Mucosa of descending colon (tissue), 3 donors: ENCODE measurements at regions not wholly inside any gene's neighbourhood (a gene's known extent, or its start where the extent isn't known, plus 50 kb on each side); places are given as distances from the start of the nearest gene placed in this dataset.

Experiments
- ATAC-seq: fragments of 200-7000 bp; cut with Tn5 transposase; one replicate; pipeline ENCODE4 v1.9.1; 2020; ENCODE audit warnings: mild to moderate bottlenecking, moderate library complexity
- DNase-seq, 3 donors: peaks; one replicate each; pipeline ENCODE4 v3.0.0-alpha.2; 2020
- H3K36me3 ChIP-seq: fragments of 200-600 bp; one replicate; pipeline ENCODE4 v1.8.0; 2021; ENCODE audit warnings: low read depth, mild to moderate bottlenecking
- H3K4me1 ChIP-seq: fragments of 200-600 bp; one replicate; pipeline ENCODE4 v1.8.0; 2021; ENCODE audit warnings: low read depth, mild to moderate bottlenecking
- H3K4me3 ChIP-seq: fragments of 200-600 bp; one replicate; pipeline ENCODE4 v1.8.0; 2021; ENCODE audit warnings: mild to moderate bottlenecking
- H3K9me3 ChIP-seq: fragments of 200-600 bp; one replicate; pipeline ENCODE4 v1.8.0; 2021; ENCODE audit warnings: mild to moderate bottlenecking
- intact Hi-C, 2 donors: fragments of 100-400 bp; cut with DNase I in 1 of 2; cut with micrococcal nuclease in 1 of 2; formaldehyde crosslinking; loops; one replicate each; pipeline versions ENCODE4 v1.11.0 to v1.11.1; 2022; cut with DNase I, micrococcal nuclease
- TF ChIP-seq, protein P1 (sequence below): fragments of 200-600 bp; IDR thresholded peaks from one replicate; pipeline ENCODE4 v1.8.0; 2022; ENCODE audit warnings: antibody characterized with exemption, mild to moderate bottlenecking
- donor health status: DM: no; HTN: no; CAD: no; lungs with moderate emphysema.
- donor health status: DM: no; HTN: no; CAD: no.
- donor health status: DM: no; HTN: yes; CAD: no.

DNA sequence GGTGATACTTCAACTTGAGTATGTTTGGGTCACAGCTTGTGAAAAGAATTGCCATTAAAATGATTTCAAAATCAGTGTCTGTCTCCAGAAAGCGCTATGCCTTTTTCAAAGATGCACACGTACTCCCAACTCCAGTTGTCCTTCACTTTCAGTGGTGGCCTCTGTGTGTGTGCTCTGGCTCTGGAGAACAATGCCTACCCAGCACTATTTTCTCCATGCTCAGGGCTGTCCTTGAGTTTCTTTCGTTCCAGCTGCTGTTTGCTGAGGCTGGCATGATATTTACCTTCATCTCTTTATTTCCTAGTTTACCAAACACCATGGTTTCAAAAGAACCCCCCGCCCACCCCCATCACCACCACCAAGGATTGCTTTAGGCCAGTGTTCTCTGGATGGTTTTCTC is 136.8 kb downstream of the QRSL1 start:
- intact Hi-C loops = no loop called here
- TF ChIP-seq, protein P1, sequence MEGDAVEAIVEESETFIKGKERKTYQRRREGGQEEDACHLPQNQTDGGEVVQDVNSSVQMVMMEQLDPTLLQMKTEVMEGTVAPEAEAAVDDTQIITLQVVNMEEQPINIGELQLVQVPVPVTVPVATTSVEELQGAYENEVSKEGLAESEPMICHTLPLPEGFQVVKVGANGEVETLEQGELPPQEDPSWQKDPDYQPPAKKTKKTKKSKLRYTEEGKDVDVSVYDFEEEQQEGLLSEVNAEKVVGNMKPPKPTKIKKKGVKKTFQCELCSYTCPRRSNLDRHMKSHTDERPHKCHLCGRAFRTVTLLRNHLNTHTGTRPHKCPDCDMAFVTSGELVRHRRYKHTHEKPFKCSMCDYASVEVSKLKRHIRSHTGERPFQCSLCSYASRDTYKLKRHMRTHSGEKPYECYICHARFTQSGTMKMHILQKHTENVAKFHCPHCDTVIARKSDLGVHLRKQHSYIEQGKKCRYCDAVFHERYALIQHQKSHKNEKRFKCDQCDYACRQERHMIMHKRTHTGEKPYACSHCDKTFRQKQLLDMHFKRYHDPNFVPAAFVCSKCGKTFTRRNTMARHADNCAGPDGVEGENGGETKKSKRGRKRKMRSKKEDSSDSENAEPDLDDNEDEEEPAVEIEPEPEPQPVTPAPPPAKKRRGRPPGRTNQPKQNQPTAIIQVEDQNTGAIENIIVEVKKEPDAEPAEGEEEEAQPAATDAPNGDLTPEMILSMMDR = no peak
- H3K4me3 ChIP-seq = no peak overlapping the region
- H3K4me1 ChIP-seq = no peaks in the 10 kb centered on the region
- DNase-seq = no peak
- H3K36me3 ChIP-seq = no peaks in the 10 kb centered on the region
- H3K9me3 ChIP-seq = peaks cover 16% of the 10 kb centered on the region
- no peak for ATAC-seq

DNA sequence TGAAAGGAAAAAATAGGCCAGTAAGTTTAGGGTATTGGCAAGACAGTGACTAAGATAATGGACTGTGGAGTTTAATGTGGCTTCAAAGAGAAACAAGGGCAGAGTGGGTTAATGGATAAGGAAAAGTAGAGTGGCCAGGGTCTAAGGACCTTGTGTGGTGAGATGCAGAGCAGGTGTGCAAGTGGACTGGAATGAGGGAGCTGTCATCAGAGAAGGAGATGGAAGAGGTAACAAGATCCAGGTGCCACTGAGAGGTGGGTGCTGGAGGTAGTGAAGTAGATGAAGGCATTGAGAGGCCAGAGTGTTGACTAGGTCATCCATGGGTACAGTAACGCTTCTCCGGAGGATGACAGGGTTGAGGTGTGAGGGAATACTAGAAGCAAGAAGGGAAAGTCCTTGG is 136.1 kb downstream of the QRSL1 start:
- no peak overlapping the region for H3K4me3 ChIP-seq
- ATAC-seq (no peak), DNase-seq (no peak)

DNA sequence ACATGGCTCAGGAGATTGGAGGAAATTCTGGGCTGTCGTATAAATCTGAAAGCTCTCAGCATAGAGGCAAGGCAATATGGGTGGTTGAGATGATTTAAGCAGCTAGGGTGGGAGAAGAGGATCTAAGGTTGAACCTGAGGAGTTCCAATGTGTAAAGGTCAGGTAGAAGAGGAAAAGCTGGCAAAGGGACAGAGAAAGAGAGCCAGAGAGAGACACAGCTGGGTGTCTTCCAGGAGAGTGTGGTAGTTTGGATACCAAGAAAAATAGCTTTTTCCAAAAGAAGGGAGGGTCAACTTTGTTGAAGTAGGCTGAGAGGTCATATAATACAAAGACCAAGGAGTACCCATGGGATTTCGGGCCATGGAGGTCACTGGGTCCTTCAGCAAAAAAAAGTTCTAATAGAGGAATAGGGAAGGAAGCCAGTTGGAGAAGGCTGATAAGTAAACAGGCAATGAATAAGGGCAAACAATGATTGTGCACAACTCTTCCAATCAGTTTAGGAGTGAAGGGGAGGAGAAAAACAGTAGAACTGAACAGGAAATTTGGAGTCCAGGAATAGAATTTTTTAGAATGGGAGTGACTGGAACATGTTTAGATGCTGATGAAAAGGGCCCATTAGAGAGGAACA is 135.1 kb downstream of the QRSL1 start:
- intact Hi-C loops = no loop called here
- H3K4me3 ChIP-seq = no peak overlapping the region
- no peaks in the 10 kb centered on the region for H3K9me3 ChIP-seq
- no peak for DNase-seq
- no peak for ATAC-seq
- TF ChIP-seq, protein P1 = no peak
- no peaks in the 10 kb centered on the region for H3K4me1 ChIP-seq
- H3K36me3 ChIP-seq = no peaks in the 10 kb centered on the region

More for the DNA sequence above, 136.1 kb downstream of the QRSL1 start:
- intact Hi-C loops = no loop called here
- TF ChIP-seq, protein P1 = no peak
- H3K36me3 ChIP-seq = no peaks in the 10 kb centered on the region
- no peaks in the 10 kb centered on the region for H3K4me1 ChIP-seq
- H3K9me3 ChIP-seq = peaks cover 10% of the 10 kb centered on the region

DNA sequence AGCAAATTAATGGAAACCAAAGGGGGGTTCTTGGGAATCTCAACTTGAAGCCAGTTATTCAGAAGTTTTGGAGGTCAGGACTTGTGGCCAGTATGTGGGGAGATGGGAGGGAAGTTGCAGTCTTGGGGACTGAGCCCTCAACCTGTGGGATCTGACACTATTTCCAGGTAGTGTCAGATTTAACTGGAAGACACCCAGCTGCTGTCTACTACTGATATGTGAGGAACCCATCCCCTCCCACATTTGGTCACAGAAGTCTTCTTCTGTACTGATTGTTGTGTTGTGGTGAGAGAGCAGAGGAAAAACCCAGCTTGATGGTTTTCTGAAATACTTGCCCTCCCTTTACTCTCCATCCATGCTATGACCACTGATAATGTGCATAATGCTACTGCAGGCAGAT is 134.0 kb downstream of the QRSL1 start:
- Histone ChIP-seq H3K4me1 (no peaks in the 10 kb centered on the region), H3K36me3 (no peaks in the 10 kb centered on the region), H3K4me3 (no peak overlapping the region), H3K9me3 (no peaks in the 10 kb centered on the region)
- no peak for ATAC-seq
- DNase-seq = no peak
- TF ChIP-seq, protein P1 = no peak
- intact Hi-C loops = no loop called here

DNA sequence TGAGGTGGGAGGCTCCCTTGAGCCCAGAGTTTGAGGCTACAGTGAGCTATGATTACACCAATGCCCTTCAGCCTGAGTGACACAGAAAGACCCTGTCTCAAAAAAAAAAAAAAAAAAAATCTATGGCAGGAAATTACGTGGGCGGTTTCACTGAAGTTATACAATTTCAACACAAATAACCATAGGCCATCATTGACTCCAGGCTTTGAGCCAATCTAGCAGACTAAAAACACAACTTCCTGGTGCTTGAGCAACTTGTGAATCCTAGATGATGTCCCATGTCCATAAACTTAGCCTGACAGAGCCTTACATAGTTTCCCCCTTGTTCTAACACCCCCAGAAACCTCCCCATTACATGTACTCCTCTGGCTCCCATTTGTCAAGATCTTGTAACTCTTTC is 131.8 kb downstream of the QRSL1 start:
- no peaks in the 10 kb centered on the region for H3K36me3 ChIP-seq
- ATAC-seq = peak; percentile 75
- H3K4me3 ChIP-seq = no peak overlapping the region
- intact Hi-C loops = no loop called here
- TF ChIP-seq, protein P1 = no peak
- no peaks in the 10 kb centered on the region for H3K9me3 ChIP-seq
- no peaks in the 10 kb centered on the region for H3K4me1 ChIP-seq
- peak in 1 of 3 donors; percentile 56 for DNase-seq

DNA sequence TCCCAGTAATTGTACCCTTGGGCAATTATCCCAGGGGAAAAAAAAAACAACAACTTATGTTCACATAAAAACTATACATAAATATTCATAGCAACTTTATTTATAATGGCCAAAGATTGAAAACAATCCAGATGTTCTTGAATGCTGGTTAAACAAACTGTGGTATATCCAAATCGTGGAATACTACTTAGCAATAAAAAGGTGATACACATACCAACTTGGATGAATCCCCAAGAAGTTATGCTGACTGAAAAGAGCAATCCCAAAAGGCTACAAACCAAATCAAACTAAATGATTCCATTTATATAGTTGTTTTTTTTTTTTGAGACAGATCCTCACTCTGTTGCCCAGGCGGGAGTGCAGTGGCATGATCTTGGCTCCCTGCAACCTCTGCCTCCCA is 129.7 kb downstream of the QRSL1 start:
- H3K36me3 ChIP-seq = no peaks in the 10 kb centered on the region
- intact Hi-C loops = no loop called here
- TF ChIP-seq, protein P1 = no peak
- H3K4me3 ChIP-seq = no peak overlapping the region
- ATAC-seq = no peak
- H3K4me1 ChIP-seq = no peaks in the 10 kb centered on the region
- no peaks in the 10 kb centered on the region for H3K9me3 ChIP-seq
- no peak for DNase-seq
